OCI-LY1 (cell line): ENCODE measurements at regions not wholly inside any gene's neighbourhood (a gene's known extent, or its start where the extent isn't known, plus 50 kb on each side); places are given as distances from the start of the nearest gene placed in this dataset.

Source experiments
- H2AFZ ChIP-seq: fragments of 200-600 bp; sonication (generic), shearing (Covaris generic); 2 replicates; pipeline ENCODE4 v1.6.0; 2014; ENCODE audit warnings: antibody characterized with exemption, mild to moderate bottlenecking, low read length
- H3F3A ChIP-seq: fragments of 200-600 bp; sonication (generic), shearing (Covaris generic); 2 replicates; pipeline ENCODE4 v1.6.0; 2014; ENCODE audit warnings: mild to moderate bottlenecking, antibody characterized with exemption, low read length, moderate library complexity; ENCODE audit not compliant: insufficient read depth
- H3K27ac ChIP-seq: fragments of 200-600 bp; sonication (generic); 2 replicates; pipeline ENCODE4 v1.5.1; 2014; ENCODE audit warnings: low read length, mixed run types, mild to moderate bottlenecking, low read depth; ENCODE audit not compliant: poor library complexity, severe bottlenecking
- H3K27me3 ChIP-seq: fragments of 200-600 bp; sonication (generic); 2 replicates; pipeline ENCODE4 v1.6.0; 2014; ENCODE audit warnings: antibody characterized with exemption, mild to moderate bottlenecking, low read length, moderate library complexity; ENCODE audit not compliant: insufficient read depth
- H3K36me3 ChIP-seq: fragments of 200-600 bp; sonication (generic); 2 replicates; pipeline ENCODE4 v1.6.1; 2014; ENCODE audit warnings: mild to moderate bottlenecking, antibody characterized with exemption, low read length, moderate library complexity, mixed read lengths; ENCODE audit not compliant: insufficient read depth
- H3K4me1 ChIP-seq: fragments of 200-600 bp; sonication (generic); 2 replicates; pipeline ENCODE4 v1.5.1; 2014; ENCODE audit warnings: mild to moderate bottlenecking, low read length, moderate library complexity; ENCODE audit not compliant: insufficient read depth, severe bottlenecking
- H3K4me2 ChIP-seq: fragments of 200-600 bp; sonication (generic), shearing (Covaris generic); 2 replicates; pipeline ENCODE4 v1.6.1; 2014; ENCODE audit warnings: low read length
- H3K4me3 ChIP-seq: fragments of 200-600 bp; sonication (generic); 2 replicates; pipeline ENCODE4 v1.5.1; 2014; ENCODE audit warnings: low read length, low read depth, mild to moderate bottlenecking, mixed read lengths; ENCODE audit not compliant: poor library complexity, severe bottlenecking
- H3K79me2 ChIP-seq: fragments of 200-600 bp; shearing (Covaris generic); 2 replicates; pipeline ENCODE4 v1.6.1; 2016; ENCODE audit warnings: mixed run types, low read length, mixed read lengths; ENCODE audit not compliant: insufficient read depth
- H3K9ac ChIP-seq: fragments of 200-600 bp; sonication (generic), shearing (Covaris generic); 2 replicates; pipeline ENCODE4 v1.6.1; 2014; ENCODE audit warnings: mild to moderate bottlenecking, low read length, mixed read lengths
- H3K9me2 ChIP-seq: fragments of 200-600 bp; sonication (generic), shearing (Covaris generic); 2 replicates; pipeline ENCODE4 v1.6.1; 2014; ENCODE audit warnings: low read depth, mild to moderate bottlenecking, low read length, mixed read lengths
- H3K9me3 ChIP-seq: fragments of 200-600 bp; shearing (Covaris generic); 2 replicates; pipeline ENCODE4 v1.6.1; 2014; ENCODE audit warnings: low read length, mixed read lengths
- H4K20me1 ChIP-seq: fragments of 200-600 bp; sonication (generic), shearing (Covaris generic); 2 replicates; pipeline ENCODE4 v1.6.0; 2016; ENCODE audit warnings: mild to moderate bottlenecking, low read length; ENCODE audit not compliant: insufficient read depth
- EZH2 ChIP-seq: fragments of 200-600 bp; sonication (generic), shearing (Covaris generic); IDR thresholded peaks from 2 replicates; pipeline ENCODE4 v1.8.0; 2017; ENCODE audit warnings: borderline replicate concordance, mixed run types, mild to moderate bottlenecking, antibody characterized with exemption, low read length, moderate library complexity, mixed read lengths
- TF ChIP-seq, protein P1 (sequence below): fragments of 200-600 bp; sonication (generic), shearing (Covaris generic); IDR thresholded peaks from 2 replicates; pipeline ENCODE4 v1.5.1; 2017; ENCODE audit warnings: mild to moderate bottlenecking, antibody characterized with exemption, low read length, moderate library complexity, mixed read lengths

DNA sequence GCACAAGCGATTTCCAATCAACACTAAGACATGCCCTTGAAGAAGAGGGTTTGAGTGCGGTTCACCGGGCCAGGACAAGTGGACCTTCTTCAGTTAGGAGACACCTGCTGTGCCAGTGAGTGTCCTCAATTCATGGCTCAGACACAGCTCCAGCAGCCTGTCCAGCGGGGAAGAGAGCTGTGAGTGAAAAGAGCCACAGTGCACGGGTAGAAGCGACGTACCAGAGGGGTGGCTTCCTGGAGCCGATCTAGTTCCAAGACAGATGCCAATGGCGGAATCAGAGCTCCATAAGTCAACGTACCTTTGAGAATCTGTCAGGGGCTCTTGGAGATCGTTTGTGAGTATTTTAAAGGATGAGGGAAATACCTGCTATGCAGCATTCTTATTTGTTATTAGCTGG, 119.9 kb upstream of the SALL3 start:
- Histone ChIP-seq H3K36me3 (no peaks in the 10 kb centered on the region), H2AFZ (no peak overlapping the region), H4K20me1 (no peaks in the 10 kb centered on the region), H3K4me2 (no peak overlapping the region), H3K79me2 (no peaks in the 10 kb centered on the region), H3F3A (no peaks in the 10 kb centered on the region), H3K9me3 (no peaks in the 10 kb centered on the region), H3K4me1 (no peaks in the 10 kb centered on the region), H3K9ac (no peak overlapping the region), H3K27me3 (no peaks in the 10 kb centered on the region), H3K27ac (no peak overlapping the region), H3K4me3 (no peak overlapping the region), H3K9me2 (no peaks in the 10 kb centered on the region)
- no peak for TF ChIP-seq EZH2
- TF ChIP-seq, protein P1, sequence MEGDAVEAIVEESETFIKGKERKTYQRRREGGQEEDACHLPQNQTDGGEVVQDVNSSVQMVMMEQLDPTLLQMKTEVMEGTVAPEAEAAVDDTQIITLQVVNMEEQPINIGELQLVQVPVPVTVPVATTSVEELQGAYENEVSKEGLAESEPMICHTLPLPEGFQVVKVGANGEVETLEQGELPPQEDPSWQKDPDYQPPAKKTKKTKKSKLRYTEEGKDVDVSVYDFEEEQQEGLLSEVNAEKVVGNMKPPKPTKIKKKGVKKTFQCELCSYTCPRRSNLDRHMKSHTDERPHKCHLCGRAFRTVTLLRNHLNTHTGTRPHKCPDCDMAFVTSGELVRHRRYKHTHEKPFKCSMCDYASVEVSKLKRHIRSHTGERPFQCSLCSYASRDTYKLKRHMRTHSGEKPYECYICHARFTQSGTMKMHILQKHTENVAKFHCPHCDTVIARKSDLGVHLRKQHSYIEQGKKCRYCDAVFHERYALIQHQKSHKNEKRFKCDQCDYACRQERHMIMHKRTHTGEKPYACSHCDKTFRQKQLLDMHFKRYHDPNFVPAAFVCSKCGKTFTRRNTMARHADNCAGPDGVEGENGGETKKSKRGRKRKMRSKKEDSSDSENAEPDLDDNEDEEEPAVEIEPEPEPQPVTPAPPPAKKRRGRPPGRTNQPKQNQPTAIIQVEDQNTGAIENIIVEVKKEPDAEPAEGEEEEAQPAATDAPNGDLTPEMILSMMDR = no peak

DNA sequence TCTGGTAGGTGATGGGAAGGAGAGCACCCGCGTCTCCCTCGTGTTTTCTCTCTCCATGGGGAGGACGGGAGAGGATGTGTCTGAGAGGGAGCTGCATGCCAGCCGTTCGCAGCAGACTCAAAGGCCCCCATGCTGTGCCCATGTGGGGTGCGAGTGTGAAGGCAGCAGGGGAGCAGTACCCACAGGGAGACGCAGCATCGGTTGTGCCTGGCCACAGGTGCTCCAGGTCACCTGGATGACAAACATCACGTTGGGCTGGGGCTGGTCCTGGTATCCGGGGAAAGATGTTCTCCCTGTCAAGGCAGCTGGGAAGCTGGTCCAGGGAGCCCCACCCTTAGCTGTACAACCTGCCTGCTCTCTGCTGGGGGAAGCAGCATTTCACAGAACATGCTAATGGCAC, 119.5 kb upstream of the SALL3 start:
- Histone ChIP-seq H3K27me3 (no peaks in the 10 kb centered on the region), H3K27ac (no peak overlapping the region), H3K79me2 (no peaks in the 10 kb centered on the region), H3K9me2 (no peaks in the 10 kb centered on the region), H2AFZ (no peak overlapping the region), H3K9me3 (no peaks in the 10 kb centered on the region), H3K4me2 (no peak overlapping the region), H3K36me3 (no peaks in the 10 kb centered on the region), H4K20me1 (no peaks in the 10 kb centered on the region), H3K4me3 (no peak overlapping the region), H3F3A (no peaks in the 10 kb centered on the region), H3K4me1 (no peaks in the 10 kb centered on the region), H3K9ac (no peak overlapping the region)
- TF ChIP-seq, protein P1 = no peak
- no peak for TF ChIP-seq EZH2

DNA sequence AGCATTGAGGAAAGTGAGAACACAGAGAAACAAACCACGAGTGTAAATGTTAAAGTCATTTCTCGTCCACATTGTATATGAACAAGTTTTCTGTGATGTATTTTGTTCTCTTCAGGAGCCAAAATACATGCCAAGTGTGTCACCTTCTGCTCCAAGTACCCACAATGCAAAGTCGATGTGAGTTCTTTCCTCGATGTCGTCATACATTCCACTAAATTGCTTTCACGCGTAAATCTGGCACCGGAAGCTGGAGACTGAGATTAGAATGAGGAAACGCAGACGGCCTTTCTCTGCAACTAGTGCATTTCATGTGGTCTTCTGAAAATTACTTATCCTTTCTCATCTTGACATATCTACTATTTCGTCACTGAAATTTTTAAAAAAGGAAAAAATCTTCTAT, 118.5 kb upstream of the SALL3 start:
- Histone ChIP-seq H3K27ac (no peak overlapping the region), H2AFZ (no peak overlapping the region), H3F3A (no peaks in the 10 kb centered on the region), H3K9me2 (no peaks in the 10 kb centered on the region), H3K27me3 (no peaks in the 10 kb centered on the region), H3K79me2 (no peaks in the 10 kb centered on the region), H3K4me1 (no peaks in the 10 kb centered on the region), H3K4me2 (no peak overlapping the region), H3K36me3 (no peaks in the 10 kb centered on the region), H3K9me3 (no peaks in the 10 kb centered on the region), H4K20me1 (no peaks in the 10 kb centered on the region), H3K9ac (no peak overlapping the region), H3K4me3 (no peak overlapping the region)
- no peak for TF ChIP-seq EZH2
- TF ChIP-seq, protein P1 = no peak
